GM21825 (cell line): ENCODE measurements at regions not wholly inside any gene's neighbourhood (a gene's known extent, or its start where the extent isn't known, plus 50 kb on each side); places are given as distances from the start of the nearest gene placed in this dataset.
"Not testable (repeated sequence)": the region's sequence is repeated elsewhere in the genome, so short reads cannot be mapped to it uniquely, and the experiment has no call there.

Source experiments
- ATAC-seq: cut with Tn5 transposase; IDR thresholded peaks from one replicate; pipeline ENCODE4 v1.9.1; 2021; ENCODE audit warnings: mild to moderate bottlenecking, moderate library complexity; ENCODE audit not compliant: unreplicated experiment

DNA sequence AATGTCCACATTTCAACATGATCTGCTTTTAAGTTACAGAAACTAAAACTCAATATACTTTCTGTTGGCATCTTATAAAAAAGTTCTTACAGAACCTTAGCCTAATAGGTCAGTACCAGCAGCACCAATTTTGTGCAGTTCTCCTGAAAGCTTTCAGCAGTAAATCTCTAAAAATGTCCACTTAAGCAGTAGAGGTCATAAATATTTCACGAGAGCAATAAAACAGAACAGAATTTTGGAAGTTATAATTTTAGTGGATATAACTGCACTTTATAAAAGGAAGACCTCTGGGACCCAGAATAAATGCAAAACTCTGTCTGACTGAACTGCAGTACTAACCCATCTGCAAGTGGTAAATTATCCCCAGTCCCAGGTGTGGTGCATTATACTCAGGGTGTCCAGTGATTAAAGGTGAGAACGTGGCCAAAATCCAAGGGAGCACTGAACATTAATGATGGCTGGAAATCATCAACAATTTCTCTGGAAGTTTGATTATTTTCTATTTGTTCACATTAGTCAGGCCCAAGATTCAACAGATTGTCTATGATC, 172.6 kb upstream of the RSPO3 start:
- no peak for ATAC-seq

- ATAC-seq, result no peak
Measured at GRCh38 chr6:126947070-126947469, 171.4 kb upstream of the RSPO3 start.

GRCh38 chr6:126949786-126950185, 168.7 kb upstream of the RSPO3 start:
- ATAC-seq, result no peak

GRCh38 chr6:126955621-126956020, 162.8 kb upstream of the RSPO3 start:
- no peak for ATAC-seq

- ATAC-seq, result no peak
Measured at GRCh38 chr6:126957721-126958120, 160.8 kb upstream of the RSPO3 start.

DNA sequence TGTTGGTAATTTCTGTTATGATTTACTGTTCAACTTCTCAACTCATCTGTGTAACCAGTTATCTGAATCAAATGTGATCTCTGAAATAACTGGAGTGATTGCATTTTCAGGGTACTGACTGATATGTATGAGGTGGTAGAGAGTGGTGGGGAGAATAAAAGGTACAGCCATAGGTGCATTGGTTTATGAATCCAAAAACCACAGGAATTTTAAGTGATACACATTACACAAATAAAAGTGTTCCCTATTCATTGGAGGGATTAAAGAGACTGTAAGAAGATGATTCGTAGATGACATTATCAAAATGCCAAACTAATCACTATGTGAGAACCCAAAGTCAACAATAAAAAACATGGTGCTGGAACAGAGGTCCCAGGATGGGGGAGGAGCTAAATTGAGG, 158.7 kb upstream of the RSPO3 start:
- no peak for ATAC-seq

GRCh38 chr6:126963077-126963809, 155.2 kb upstream of the RSPO3 start:
- no peak for ATAC-seq

- ATAC-seq, result no peak
Measured at GRCh38 chr6:126967296-126968005, 151.0 kb upstream of the RSPO3 start.

DNA sequence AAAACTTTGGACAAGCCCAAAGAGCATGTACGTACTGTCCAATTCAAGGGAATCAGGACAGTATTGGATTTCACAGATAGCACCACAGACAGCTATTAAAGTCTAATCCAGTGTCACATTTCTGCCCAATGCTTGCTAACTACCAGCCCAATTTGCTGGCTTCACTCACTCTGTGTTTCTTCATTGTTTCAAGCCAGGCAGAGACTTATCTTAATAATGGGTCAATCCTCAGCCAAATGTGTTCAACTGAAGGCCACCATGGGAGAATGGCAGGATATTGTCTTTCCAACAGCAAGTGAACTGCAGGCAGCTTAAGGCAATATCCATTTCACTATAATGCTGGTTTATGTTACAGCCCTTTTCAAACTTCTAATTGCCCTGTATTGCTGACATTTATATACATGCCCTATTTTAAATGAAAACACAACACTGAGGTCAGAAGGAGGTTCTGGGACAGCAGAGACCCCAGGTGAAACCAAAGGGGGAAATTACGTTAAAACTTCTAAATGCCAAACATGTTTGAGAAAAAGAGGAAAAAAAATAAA, 142.1 kb upstream of the RSPO3 start:
- ATAC-seq, result no peak

DNA sequence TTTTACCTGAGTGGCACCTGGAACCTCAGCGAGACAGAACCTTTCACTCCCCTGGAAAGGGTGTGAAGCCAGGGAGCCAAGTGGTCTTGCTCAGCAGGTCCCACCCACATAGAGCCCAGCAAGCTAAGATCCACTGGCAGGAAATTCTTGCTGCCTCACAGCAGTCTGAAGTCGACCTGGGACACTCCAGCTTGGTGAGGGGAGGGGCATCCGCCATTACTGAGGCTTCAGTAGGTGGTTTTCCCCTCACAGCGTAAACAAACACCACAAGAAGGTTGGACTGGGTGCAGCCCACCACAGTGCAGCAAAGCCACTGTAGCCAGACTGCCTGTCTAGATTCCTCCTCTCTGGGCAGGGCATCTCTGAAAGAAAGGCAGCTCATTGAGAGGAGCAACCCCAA, 134.7 kb upstream of the RSPO3 start:
- no peak for ATAC-seq

- not testable (repeated sequence) for ATAC-seq
Measured at GRCh38 chr6:126988125-126988524, 130.3 kb upstream of the RSPO3 start.

DNA sequence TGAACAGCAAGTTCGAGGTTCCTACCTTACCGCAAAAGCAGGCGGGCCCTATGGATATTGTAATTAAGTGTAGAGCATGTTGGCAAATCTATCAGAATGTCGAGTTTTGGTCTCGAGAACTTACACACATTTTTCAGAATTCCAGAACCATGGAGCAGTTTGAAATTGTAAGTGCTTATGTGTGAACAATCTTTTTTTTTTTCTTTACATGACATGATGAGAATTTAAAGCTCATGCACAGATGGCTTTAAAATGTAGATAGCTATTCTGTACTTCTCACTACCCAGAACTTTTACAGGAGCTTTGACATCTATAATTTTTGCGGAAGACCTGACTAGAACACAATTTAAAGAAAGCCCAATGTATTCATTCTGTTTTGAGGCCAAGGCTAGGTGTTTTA, 117.8 kb upstream of the RSPO3 start:
- ATAC-seq, result no peak

- ATAC-seq, result no peak
Measured at GRCh38 chr6:127013865-127014264, 104.6 kb upstream of the RSPO3 start.

GRCh38 chr6:127015858-127016257, 102.6 kb upstream of the RSPO3 start:
- no peak for ATAC-seq

DNA sequence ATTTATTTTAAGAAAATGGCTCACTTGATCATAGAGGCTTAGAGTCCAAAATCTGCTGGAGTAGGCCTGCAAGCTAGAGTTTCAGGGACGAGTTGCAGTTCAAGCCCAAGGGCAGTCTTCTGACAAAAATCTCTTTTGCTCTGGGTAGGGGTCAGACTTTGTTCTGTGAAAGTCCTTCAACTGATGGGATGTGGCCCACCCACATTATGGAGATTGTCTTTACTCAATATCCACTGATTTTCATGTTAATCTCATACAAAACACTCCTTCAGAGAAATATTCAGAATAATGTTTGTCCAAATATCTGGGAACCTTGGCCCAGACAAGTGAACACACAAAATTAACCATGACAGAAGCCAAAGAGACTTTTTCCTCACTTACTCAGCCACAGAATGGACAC, 98.6 kb upstream of the RSPO3 start:
- no peak for ATAC-seq

- ATAC-seq, result no peak
Measured at GRCh38 chr6:127022302-127022701, 96.2 kb upstream of the RSPO3 start.

- ATAC-seq, result no peak
Measured at GRCh38 chr6:127023001-127023778, 95.3 kb upstream of the RSPO3 start.

DNA sequence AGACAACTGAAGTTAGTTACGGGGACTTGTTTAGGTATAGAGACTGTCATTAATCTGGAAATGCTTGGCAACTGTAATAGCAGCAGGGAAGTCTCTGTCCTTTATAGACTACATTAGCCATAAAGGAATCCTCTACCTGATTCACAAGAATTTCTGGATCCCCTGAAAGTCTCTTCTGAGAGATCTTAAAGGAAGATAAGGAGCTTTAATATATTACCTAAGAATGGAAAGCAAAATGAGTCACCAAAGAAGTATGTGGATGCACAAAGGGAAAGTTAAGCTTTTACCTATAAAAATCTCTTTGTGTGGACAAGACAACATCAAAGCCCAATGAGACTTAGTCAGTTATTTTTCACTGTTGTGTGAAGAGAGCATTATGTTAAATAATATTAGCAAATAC, 92.2 kb upstream of the RSPO3 start:
- ATAC-seq, result no peak

DNA sequence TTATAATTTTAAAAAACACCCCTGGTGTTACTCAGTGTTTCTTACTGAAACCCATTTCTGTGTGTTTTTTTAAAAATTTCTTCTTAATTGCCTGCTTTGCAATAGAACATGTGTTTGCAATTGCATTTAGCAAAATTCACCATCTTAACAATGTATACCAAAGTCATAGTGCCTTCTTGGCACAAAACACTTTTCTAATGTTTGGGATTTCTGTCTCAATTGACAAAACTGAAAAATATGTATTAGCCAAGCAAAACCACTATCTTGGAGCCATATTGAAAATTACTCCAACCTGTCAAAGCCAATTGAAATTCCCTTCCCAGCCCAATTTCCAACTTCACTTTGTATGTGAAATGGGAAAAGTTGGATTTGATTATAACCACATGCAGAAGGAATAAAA, 88.4 kb upstream of the RSPO3 start:
- no peak for ATAC-seq

- no peak for ATAC-seq
Measured at GRCh38 chr6:127030836-127031235, 87.6 kb upstream of the RSPO3 start.

DNA sequence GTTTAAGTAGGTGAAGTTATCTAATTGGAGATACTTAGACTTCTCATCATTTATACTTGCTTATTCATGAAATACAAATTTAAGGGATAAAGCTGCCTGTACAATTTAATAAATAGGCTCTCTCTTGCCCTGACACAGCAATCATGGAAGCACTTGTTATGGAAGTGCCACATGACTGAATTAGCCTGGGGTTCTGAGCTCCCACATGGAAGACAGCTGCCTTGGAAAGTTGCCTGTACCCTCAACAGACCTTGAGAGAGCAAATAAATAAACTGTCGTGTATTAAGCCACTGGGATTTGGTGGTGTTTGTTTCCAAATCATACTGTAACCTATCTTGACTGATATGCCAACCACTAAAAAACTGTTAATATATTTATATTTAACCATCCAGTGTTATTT, 87.0 kb upstream of the RSPO3 start:
- no peak for ATAC-seq
